GM06990 (cell line): ENCODE measurements at regions not wholly inside any gene's neighbourhood (a gene's known extent, or its start where the extent isn't known, plus 50 kb on each side); places are given as distances from the start of the nearest gene placed in this dataset.
"Not testable (repeated sequence)": the region's sequence is repeated elsewhere in the genome, so short reads cannot be mapped to it uniquely, and the experiment has no call there.

Experiments
- DNase-seq: peaks from one replicate; pipeline ENCODE4 v3.0.0-alpha.2; 2011; ENCODE audit not compliant: insufficient read length; ENCODE audit errors: extremely low read depth
- H3K27me3 ChIP-seq: replicated peaks from 2 replicates; pipeline ENCODE4 v1.6.0; 2011; ENCODE audit warnings: low read length; ENCODE audit not compliant: control insufficient read depth, insufficient read depth
- H3K36me3 ChIP-seq: 2 replicates; pipeline ENCODE4 v1.5.1; 2011; ENCODE audit warnings: low read length; ENCODE audit not compliant: control insufficient read depth, insufficient read depth
- H3K4me3 ChIP-seq: replicated peaks from 2 replicates; pipeline ENCODE4 v1.5.1; 2011; ENCODE audit warnings: low read depth, mild to moderate bottlenecking, control low read depth, low read length
- CTCF ChIP-seq: IDR thresholded peaks from 2 replicates; pipeline ENCODE4 v1.5.1; 2011; ENCODE audit warnings: low read length, control low read depth, mild to moderate bottlenecking, inconsistent platforms; ENCODE audit not compliant: insufficient read depth, poor library complexity, severe bottlenecking

GRCh38 chr5:74392711-74393351 lies 247.7 kb downstream of the ENC1 start:
- no peak for TF ChIP-seq CTCF
- Histone ChIP-seq H3K4me3 (no peak overlapping the region), H3K36me3 (no peaks in the 10 kb centered on the region), H3K27me3 (no peaks in the 10 kb centered on the region)
- no peak for DNase-seq

- H3K4me3 ChIP-seq: no peak overlapping the region
- no peaks in the 10 kb centered on the region for H3K27me3 ChIP-seq
- H3K36me3 ChIP-seq: no peaks in the 10 kb centered on the region
- no peak for DNase-seq
- no peak for TF ChIP-seq CTCF
Observed at GRCh38 chr5:74391410-74391809, 249.1 kb downstream of the ENC1 start.

- no peak for TF ChIP-seq CTCF
- H3K36me3 ChIP-seq: no peaks in the 10 kb centered on the region
- no peak overlapping the region for H3K4me3 ChIP-seq
- no peaks in the 10 kb centered on the region for H3K27me3 ChIP-seq
- no peak for DNase-seq
Observed at GRCh38 chr5:74390822-74391221, 249.7 kb downstream of the ENC1 start.

GRCh38 chr5:74390306-74390637 lies 250.3 kb downstream of the ENC1 start:
- H3K4me3 ChIP-seq: no peak overlapping the region
- H3K36me3 ChIP-seq: no peaks in the 10 kb centered on the region
- no peak for DNase-seq
- TF ChIP-seq CTCF: no peak
- no peaks in the 10 kb centered on the region for H3K27me3 ChIP-seq

- TF ChIP-seq CTCF: no peak
- Histone ChIP-seq H3K36me3 (no peaks in the 10 kb centered on the region), H3K4me3 (no peak overlapping the region), H3K27me3 (no peaks in the 10 kb centered on the region)
- DNase-seq: no peak
Observed at GRCh38 chr5:74389531-74390305, 250.8 kb downstream of the ENC1 start.

GRCh38 chr5:74388411-74388810 lies 252.1 kb downstream of the ENC1 start:
- H3K27me3 ChIP-seq, H3K4me3 ChIP-seq, H3K36me3 ChIP-seq, DNase-seq: not testable (repeated sequence)
